ENCODE measurements at regions not wholly inside any gene's neighbourhood (a gene's known extent, or its start where the extent isn't known, plus 50 kb on each side); places are given as distances from the start of the nearest gene placed in this dataset.

DNA sequence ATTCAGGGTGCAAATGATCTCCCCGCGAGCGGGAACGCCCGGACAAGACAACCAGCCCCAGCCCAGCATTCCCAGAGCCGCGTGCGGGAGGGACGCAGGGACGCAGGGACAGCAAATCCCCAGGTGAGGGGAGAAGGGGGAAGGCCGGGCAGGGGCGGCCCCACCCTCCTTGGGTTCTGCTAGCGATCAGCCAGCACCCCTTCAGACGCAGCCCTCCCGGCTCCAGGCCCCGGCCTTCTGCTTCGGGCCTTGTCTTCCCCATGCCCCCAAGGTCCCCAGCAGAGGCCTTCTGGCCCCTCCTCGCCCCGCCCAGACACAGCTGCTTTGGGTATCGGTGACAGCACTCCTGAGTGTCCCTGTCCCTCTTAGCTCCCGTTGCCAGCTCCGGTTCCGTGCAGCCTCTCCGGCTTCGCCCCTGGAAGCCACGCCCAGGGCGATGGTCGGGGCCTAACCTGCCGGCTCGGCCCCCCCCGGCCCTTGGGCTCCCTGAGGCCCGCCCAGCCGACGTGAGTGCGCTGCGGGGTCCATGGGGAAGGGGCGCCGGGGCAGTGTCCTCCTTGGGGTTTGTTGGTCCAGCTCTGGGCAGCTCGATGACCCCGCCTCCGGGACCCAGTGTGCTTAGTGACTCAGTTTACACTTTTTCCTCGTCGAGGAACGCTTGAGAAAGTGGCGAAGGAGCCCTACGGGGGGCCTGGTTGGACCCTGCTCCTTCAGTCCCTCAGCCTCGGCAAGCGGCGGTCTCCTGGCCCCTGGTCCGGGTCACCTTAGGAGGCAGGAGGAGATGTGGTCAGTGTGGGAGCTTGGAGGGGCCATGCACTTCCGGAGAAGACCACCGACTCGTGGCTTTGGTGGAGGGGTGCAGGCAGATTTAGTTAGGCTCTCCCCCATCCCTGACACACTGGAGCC lies 50.5 kb upstream of the AMZ2 start:
- TF ChIP-seq, protein P1, sequence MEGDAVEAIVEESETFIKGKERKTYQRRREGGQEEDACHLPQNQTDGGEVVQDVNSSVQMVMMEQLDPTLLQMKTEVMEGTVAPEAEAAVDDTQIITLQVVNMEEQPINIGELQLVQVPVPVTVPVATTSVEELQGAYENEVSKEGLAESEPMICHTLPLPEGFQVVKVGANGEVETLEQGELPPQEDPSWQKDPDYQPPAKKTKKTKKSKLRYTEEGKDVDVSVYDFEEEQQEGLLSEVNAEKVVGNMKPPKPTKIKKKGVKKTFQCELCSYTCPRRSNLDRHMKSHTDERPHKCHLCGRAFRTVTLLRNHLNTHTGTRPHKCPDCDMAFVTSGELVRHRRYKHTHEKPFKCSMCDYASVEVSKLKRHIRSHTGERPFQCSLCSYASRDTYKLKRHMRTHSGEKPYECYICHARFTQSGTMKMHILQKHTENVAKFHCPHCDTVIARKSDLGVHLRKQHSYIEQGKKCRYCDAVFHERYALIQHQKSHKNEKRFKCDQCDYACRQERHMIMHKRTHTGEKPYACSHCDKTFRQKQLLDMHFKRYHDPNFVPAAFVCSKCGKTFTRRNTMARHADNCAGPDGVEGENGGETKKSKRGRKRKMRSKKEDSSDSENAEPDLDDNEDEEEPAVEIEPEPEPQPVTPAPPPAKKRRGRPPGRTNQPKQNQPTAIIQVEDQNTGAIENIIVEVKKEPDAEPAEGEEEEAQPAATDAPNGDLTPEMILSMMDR (optimal IDR thresholded peaks at IDR 0.05 in 1 of 3, IDR thresholded peaks at IDR 0.05 in 1 of 3, conservative IDR thresholded peaks at IDR 0.05 in 1 of 3; ENCODE audit: extremely low read depth in 1 of 3, insufficient read depth in 2 of 3, low read length in 3 of 3): no peak
- peak; percentile 84 for TF ChIP-seq EZH2 (IDR thresholded peaks at IDR 0.05; ENCODE audit: low read length)

Data from keratinocyte (primary cell).